ENCODE measurements at regions not wholly inside any gene's neighbourhood (a gene's known extent, or its start where the extent isn't known, plus 50 kb on each side); places are given as distances from the start of the nearest gene placed in this dataset.
A peak's percentile ranks its signal among the peaks of the same experiment; 100 is the strongest.
"Not testable (repeated sequence)": the region's sequence is repeated elsewhere in the genome, so short reads cannot be mapped to it uniquely, and the experiment has no call there.

DNA sequence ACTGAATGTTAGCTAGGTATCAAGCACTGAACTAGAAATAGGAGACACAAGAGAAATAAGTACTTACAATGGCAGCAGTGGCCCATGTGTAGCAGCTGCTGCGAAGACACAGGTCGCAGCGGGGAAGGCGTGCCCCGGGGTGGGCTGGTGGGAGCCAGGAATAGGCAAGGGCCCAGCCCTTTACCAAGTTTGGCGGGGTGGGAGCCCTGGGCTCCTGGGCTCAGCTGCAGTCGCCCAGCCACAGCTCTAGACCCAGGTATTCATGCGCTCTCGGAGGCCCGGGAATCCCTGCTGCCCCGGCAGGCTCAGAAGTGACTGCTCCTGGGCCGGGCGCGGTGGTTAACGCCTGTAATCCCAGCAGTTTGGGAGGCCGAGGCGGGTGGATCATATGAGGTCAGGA lies 1287.3 kb downstream of the CNTNAP5 start:
- Histone ChIP-seq H3K4me3 (ENCODE audit: insufficient read depth, low read depth, low read length) (no peak overlapping the region), H3K36me3 (replicated peaks; ENCODE audit: control insufficient read depth, insufficient read depth, low read length) (no peaks in the 10 kb centered on the region), H3K27me3 (ENCODE audit: control insufficient read depth, insufficient read depth, low read length) (no peaks in the 10 kb centered on the region)
- peak; percentile 11 for DNase-seq

DNA sequence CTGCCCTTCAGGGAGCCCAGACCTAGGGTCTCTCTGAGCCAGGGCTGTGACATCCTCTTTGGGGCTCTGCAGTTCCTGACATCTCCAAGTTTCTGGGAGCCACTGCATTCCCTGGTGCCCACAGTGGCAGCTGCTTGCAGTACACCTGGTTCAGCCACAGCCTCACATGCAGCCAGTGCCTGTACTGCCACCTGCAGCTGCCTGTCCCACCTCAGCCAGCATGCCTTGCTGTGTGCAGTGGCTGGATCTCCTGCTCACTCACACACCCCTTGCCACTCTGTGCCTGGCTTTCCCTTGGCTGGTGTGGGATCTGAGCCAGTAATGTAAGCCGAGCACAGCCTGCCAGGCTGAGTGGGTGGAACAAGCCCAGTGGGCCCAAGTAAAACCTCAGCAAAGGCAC lies 1288.7 kb downstream of the CNTNAP5 start:
- DNase-seq = peak; percentile 8

DNA sequence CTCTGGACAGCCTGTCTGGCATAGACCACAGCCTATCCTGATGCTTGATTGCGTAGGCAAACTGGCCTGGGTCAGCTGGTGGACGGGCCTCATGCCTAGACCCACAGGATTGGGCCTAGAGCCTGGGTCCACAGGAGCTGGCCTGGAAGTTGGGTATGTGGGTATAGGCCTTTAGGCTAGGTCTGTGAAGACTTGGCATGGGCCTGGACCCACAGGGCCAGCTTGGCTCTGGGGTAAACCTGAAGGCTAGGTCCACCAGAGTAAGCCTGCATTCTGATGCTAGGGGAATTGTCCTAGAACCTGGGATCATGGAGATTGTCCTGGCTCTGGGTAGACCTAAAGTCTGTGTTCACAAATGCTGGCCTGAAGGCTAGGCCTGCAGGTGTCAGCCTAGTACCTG lies 1293.7 kb downstream of the CNTNAP5 start:
- DNase-seq = no peak
- no peak overlapping the region for H3K4me3 ChIP-seq (ENCODE audit: insufficient read depth, low read depth, low read length)
- no peaks in the 10 kb centered on the region for H3K27me3 ChIP-seq (ENCODE audit: control insufficient read depth, insufficient read depth, low read length)
- H3K36me3 ChIP-seq (replicated peaks; ENCODE audit: control insufficient read depth, insufficient read depth, low read length) = no peaks in the 10 kb centered on the region

More for the DNA sequence above, 1288.7 kb downstream of the CNTNAP5 start:
- Histone ChIP-seq H3K4me3 (ENCODE audit: insufficient read depth, low read depth, low read length) (no peak overlapping the region), H3K27me3 (ENCODE audit: control insufficient read depth, insufficient read depth, low read length) (no peaks in the 10 kb centered on the region), H3K36me3 (replicated peaks; ENCODE audit: control insufficient read depth, insufficient read depth, low read length) (no peaks in the 10 kb centered on the region)

DNA sequence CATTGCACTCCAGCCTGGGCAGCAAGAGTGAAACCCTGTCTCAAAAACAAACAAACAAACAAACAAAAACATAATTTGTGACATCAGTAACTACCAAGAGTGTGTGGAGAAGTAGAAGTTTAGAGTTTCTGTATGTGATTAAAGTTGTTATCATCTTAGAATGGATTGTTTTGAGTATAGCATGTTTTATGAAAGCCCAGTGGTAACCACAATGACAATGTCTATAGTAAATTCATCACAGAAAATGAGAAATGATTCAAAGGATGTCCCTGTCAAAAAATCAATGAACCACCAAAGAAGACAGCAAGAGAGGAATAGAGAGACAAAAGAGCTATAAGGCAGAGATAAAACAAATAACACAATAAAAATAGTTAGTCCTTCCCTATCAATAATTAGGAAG lies 1299.2 kb downstream of the CNTNAP5 start:
- no peak for DNase-seq
- no peak overlapping the region for H3K4me3 ChIP-seq (ENCODE audit: insufficient read depth, low read depth, low read length)
- no peaks in the 10 kb centered on the region for H3K36me3 ChIP-seq (replicated peaks; ENCODE audit: control insufficient read depth, insufficient read depth, low read length)
- H3K27me3 ChIP-seq (ENCODE audit: control insufficient read depth, insufficient read depth, low read length) = no peaks in the 10 kb centered on the region

DNA sequence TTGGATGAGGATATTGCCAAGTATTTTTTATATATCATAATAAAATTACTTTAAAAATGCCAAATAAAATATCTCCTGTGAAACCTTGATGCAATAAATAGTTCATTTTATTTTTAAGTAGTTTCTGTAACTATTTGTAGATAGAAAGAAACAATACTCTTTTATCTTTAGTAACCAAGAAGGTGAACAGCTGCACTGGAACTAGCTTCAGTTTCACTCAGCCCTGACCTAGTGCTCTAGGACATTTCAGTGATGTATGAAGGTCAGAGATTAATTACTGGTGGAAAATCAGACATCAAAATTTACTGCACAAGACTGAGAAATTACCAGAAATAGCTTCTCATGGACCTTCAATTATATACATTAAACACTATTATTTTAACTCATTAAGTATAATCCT lies 1305.0 kb downstream of the CNTNAP5 start:
- H3K36me3 ChIP-seq (replicated peaks; ENCODE audit: control insufficient read depth, insufficient read depth, low read length) = no peaks in the 10 kb centered on the region

DNA sequence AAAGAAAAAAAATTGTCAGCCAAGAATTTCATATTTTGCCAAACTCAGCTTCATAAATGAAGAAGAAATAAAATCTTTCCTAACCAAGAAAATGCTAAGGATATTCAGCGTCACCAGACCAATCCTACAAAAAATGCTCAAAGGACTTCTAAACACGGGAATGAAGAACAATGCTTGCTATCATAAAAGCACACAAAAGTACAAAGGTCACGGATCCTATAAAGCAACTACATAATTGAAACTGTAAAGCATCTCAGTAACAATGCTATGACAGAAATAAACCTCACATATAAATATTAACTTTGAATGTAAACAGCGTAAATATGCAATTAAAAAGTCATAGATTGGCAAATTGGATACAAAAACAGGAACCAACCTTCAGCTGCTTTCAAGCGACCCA lies 1314.6 kb upstream of the GYPC start:
- no peaks in the 10 kb centered on the region for H3K27me3 ChIP-seq (ENCODE audit: control insufficient read depth, insufficient read depth, low read length)
- H3K36me3 ChIP-seq (replicated peaks; ENCODE audit: control insufficient read depth, insufficient read depth, low read length) = no peaks in the 10 kb centered on the region
- H3K4me3 ChIP-seq (ENCODE audit: insufficient read depth, low read depth, low read length) = no peak overlapping the region
- no peak for DNase-seq

More for the DNA sequence above, 1305.0 kb downstream of the CNTNAP5 start:
- H3K4me3 ChIP-seq (ENCODE audit: insufficient read depth, low read depth, low read length) = no peak overlapping the region
- DNase-seq = no peak
- no peaks in the 10 kb centered on the region for H3K27me3 ChIP-seq (ENCODE audit: control insufficient read depth, insufficient read depth, low read length)

DNA sequence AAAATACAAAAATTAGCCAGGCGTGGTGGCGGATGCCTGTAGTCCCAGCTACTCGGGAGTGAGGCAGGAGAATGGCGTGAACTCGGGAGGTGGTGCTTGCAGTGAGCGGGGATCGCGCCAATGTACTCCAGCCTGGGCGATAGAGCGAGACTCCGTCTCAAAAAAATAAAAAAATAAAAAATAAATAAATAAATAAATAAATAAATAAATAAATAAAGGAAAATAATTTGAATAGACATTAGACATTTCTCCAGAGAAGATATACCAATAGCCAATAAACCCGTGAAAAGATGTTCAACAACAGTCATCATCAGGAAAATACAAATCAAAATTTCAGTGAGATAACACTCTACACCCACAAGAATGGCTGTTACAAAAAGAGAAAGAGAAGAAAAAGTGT lies 1302.4 kb upstream of the GYPC start:
- not testable (repeated sequence) for DNase-seq; H3K4me3 ChIP-seq (ENCODE audit: insufficient read depth, low read depth, low read length); H3K36me3 ChIP-seq (replicated peaks; ENCODE audit: control insufficient read depth, insufficient read depth, low read length); H3K27me3 ChIP-seq (ENCODE audit: control insufficient read depth, insufficient read depth, low read length)

DNA sequence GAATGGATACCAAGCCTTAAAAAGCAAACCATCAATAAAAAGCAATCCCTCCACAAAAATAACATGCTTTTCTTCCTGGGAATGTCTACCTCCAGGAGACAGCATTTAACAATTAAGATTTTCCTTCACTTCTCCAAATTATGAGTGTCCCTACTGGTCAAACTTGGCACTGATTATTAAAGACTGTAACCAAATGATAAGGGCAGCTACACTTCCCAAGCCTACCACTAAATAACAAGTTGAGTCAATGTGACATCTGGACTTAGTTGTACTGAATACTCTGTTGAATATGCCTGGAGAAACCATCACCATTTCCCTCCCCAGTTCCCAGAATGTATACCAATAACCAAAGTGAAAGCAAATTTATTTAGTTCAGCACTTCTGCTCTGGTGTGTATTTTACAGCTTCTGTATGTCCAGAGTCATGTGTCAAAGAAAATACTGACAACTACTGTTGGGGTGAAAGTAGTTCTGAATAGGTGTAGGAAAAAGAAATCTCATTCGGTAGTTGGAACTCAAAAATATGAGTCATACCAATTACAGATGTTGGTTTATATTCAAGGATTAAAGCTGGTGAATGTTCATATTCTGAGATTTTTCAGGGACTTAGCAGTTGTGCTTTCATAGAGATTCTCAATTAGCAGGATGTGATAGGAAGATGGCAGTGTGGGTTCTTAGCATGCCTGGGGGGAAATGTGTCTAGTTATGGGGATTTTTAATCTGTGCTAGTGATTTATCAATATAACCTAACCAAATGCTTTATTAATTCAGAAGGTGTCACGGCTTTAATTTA lies 1291.6 kb upstream of the GYPC start:
- no peaks in the 10 kb centered on the region for H3K36me3 ChIP-seq (replicated peaks; ENCODE audit: control insufficient read depth, insufficient read depth, low read length)
- no peaks in the 10 kb centered on the region for H3K27me3 ChIP-seq (ENCODE audit: control insufficient read depth, insufficient read depth, low read length)
- no peak overlapping the region for H3K4me3 ChIP-seq (ENCODE audit: insufficient read depth, low read depth, low read length)
- no peak for DNase-seq

DNA sequence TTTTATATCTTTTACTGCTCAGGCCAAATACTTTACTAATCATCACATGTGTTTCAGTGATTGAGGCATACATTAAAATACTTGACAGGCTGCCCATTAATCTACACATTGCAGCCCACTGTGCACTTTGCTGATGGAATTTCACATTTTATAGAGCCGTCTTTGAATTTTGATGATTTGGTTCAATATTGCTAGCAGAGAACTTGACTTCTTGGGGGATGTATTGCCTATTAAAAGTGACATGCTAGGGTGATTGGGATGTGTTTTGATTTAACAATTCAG lies 1291.0 kb upstream of the GYPC start:
- Histone ChIP-seq H3K36me3 (replicated peaks; ENCODE audit: control insufficient read depth, insufficient read depth, low read length) (no peaks in the 10 kb centered on the region), H3K27me3 (ENCODE audit: control insufficient read depth, insufficient read depth, low read length) (no peaks in the 10 kb centered on the region), H3K4me3 (ENCODE audit: insufficient read depth, low read depth, low read length) (no peak overlapping the region)
- DNase-seq = no peak

DNA sequence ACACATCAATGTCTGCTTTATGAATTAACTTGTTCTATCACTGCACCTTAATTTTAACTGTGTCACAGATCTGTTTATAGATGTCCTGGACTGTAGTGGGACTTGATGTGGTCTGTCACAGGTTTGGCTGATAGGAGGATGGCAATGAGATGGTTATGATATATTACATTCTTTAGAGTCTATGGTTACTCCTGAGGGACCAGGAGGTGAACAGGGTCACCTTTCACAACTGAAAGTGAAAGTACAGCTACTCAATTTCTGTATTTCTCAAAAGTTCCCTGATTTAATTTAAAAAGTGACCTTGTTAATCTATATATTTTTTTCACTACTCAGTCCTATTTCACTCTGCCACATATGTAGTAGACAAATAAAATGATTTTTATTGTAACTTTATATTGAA lies 1284.1 kb upstream of the GYPC start:
- H3K4me3 ChIP-seq (ENCODE audit: insufficient read depth, low read depth, low read length) = no peak overlapping the region
- no peaks in the 10 kb centered on the region for H3K27me3 ChIP-seq (ENCODE audit: control insufficient read depth, insufficient read depth, low read length)
- DNase-seq = no peak
- no peaks in the 10 kb centered on the region for H3K36me3 ChIP-seq (replicated peaks; ENCODE audit: control insufficient read depth, insufficient read depth, low read length)

DNA sequence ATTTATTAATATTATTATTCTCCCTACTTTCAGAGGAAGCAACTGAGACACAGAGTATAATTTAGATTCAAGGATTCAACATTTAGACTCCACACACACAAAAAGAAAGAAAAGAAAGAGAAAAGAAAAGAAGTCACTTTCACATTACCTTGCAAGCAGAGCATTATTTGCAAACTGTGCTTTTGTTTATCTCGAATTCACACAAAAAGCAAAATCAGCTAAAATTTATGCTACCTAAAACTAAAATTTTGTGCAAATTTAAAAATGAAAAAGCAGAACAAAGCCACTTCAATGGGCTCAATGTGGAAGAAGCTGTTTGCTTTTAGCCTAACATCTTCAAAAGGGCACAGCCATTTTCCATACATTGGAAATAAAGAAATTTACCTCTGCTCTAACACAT lies 1282.7 kb upstream of the GYPC start:
- Histone ChIP-seq H3K27me3 (ENCODE audit: control insufficient read depth, insufficient read depth, low read length) (no peaks in the 10 kb centered on the region), H3K4me3 (ENCODE audit: insufficient read depth, low read depth, low read length) (no peak overlapping the region), H3K36me3 (replicated peaks; ENCODE audit: control insufficient read depth, insufficient read depth, low read length) (no peaks in the 10 kb centered on the region)
- DNase-seq = no peak

DNA sequence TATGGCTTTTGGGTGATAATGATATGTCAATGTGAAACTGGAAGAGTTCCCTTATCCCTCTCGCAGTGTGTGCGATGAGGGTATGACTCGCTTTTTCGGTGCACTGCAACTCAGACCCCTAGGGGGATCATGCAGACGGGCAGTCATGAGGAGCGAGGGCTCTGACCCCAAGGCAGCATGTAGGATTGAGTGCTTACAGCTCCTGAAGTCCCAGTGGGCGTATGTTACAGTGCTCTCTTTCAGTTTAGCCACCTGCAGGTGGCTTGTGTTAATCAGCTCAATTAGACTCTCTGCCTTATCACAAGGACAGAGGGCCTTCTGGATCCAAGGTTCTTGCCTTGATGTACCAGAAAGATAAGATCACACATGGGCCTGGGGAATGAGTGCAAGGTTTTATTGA lies 1269.9 kb upstream of the GYPC start:
- DNase-seq = peak; percentile 29
- H3K27me3 ChIP-seq (ENCODE audit: control insufficient read depth, insufficient read depth, low read length) = no peaks in the 10 kb centered on the region

DNA sequence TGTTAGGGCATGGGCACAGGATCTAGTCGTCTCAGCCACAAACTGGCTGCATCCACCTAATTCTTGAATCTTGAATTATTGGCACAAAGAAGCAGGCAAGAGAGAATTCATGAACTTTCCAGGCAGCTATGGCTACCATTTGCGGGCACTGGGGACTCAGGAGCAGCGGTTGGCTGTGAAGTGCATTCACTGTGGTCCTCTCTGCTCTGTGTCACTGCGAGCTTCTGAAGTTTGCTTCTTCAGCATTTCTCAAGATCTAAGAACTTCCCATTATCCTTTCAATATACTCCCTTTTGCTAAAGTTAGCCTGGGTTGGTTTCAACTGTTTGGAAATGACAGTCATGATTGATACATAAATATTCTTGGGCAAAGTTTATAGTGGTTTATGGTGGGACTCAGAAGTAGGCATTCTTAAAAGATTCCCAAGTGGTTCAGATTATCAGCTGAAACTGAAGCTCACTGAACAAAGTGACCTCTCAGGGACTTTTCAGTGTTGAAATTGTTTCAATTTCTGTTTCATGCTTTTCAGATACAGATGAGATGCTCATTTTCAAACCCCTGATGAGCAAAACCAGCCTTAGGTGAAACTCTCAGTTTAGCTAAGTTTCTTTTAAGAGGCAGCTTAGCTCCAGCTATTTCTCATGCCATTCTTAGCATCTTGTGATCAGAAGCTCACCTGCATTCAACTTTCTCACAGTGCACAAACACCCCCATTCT lies 1258.3 kb upstream of the GYPC start:
- H3K27me3 ChIP-seq (ENCODE audit: control insufficient read depth, insufficient read depth, low read length) = no peaks in the 10 kb centered on the region
- H3K4me3 ChIP-seq (ENCODE audit: insufficient read depth, low read depth, low read length) = no peak overlapping the region
- DNase-seq = no peak
- H3K36me3 ChIP-seq (replicated peaks; ENCODE audit: control insufficient read depth, insufficient read depth, low read length) = no peaks in the 10 kb centered on the region

More for the DNA sequence above, 1269.9 kb upstream of the GYPC start:
- Histone ChIP-seq H3K4me3 (ENCODE audit: insufficient read depth, low read depth, low read length) (no peak overlapping the region), H3K36me3 (replicated peaks; ENCODE audit: control insufficient read depth, insufficient read depth, low read length) (no peaks in the 10 kb centered on the region)

DNA sequence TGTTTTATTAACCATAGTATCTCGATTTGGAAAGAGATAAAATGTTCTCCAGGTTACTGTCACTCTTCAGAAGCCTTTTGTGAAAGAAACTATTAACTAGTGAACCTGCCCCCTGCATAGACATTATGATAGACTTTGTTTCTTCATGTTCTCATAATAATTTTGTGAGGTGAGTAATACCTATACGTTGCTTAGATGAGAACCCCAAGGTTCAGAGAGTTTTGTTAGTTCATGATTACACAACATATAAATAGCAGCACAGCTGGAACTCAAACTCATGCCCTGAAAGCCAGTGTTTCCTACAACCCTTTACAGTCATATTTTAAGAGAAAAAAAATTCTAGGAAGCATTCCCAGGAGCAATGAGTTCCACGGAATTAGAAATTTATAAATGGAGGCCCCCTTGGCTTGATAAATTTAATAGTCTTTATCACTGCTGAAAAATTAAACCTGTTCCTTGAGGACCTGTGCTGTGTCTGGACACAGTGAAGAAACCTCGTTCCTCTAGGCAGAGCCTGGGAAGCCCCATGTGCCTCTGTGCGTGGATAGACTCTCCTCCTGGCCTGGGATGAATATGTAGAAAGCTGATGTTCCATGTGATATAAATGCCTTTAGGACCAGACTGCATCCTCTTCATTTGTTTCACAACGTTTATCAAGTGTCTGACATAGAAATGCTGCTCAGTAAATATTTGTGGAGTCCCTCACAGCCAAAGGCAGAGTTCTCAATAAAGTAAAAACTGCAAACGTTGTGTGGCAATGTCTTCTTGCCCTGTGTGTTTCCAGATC lies 1257.0 kb upstream of the GYPC start:
- Histone ChIP-seq H3K36me3 (replicated peaks; ENCODE audit: control insufficient read depth, insufficient read depth, low read length) (no peaks in the 10 kb centered on the region), H3K27me3 (ENCODE audit: control insufficient read depth, insufficient read depth, low read length) (no peaks in the 10 kb centered on the region), H3K4me3 (ENCODE audit: insufficient read depth, low read depth, low read length) (no peak overlapping the region)
- no peak for DNase-seq

DNA sequence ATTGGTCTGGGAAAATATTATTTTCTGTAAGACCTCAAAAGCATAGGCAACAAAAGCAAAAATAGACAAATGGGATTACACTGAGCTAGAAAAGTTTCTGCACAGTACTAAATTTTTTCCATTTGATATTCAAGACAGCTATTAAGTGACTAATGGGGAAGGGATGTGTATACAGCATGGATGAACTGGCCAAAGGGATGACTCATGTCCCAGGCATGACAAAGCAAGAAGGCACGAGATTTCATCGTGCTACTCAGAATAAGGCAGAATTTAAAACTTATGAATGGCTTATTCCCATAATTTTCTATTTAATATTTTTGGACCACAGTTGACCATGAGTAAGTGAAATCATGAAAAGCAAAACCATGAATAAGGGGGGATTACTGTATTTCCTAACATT lies 1250.1 kb upstream of the GYPC start:
- Histone ChIP-seq H3K27me3 (ENCODE audit: control insufficient read depth, insufficient read depth, low read length) (no peaks in the 10 kb centered on the region), H3K4me3 (ENCODE audit: insufficient read depth, low read depth, low read length) (no peak overlapping the region), H3K36me3 (replicated peaks; ENCODE audit: control insufficient read depth, insufficient read depth, low read length) (no peaks in the 10 kb centered on the region)
- no peak for DNase-seq

Data from H7 (cell line).